ENCODE measurements at regions not wholly inside any gene's neighbourhood (a gene's known extent, or its start where the extent isn't known, plus 50 kb on each side); places are given as distances from the start of the nearest gene placed in this dataset.

- TF ChIP-seq CTCF (IDR thresholded peaks at IDR 0.05), result no peak
- no peak for TF ChIP-seq EZH2 (IDR thresholded peaks at IDR 0.05)
- TF ChIP-seq EZH2phosphoT487 (IDR thresholded peaks at IDR 0.05), result no peak
Observed at GRCh38 chr3:127491909-127492308, 98.6 kb downstream of the TPRA1 start.
